ENCODE measurements at regions not wholly inside any gene's neighbourhood (a gene's known extent, or its start where the extent isn't known, plus 50 kb on each side); places are given as distances from the start of the nearest gene placed in this dataset.

DNA sequence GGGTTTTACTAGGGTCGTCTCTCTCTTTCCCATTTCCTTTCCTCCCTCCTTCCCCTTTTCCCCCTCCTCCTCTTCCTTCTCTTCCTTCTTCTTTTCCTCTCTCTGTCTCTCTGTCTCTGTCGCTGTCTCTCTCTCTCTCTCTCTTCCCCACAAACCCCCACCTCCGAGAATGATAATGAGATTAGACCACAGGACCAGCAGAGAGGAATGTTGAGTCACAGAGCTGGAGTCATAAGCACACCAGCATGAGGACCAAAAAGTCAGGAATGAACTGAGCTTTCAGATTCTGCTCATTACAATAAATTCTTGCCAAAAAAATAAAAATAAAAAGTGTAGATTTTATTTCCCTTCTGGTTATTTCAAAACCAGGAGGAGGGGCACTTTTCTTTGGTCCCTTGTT lies 377.4 kb downstream of the LTN1 start:
- 63% methylated on average over 3 of the region's 3 CpGs for WGBS
- Histone ChIP-seq H3K9ac (ENCODE audit: low read length) (peak overlapping the region; percentile 11), H4K8ac (ENCODE audit: low read length) (no peak overlapping the region), H3K14ac (ENCODE audit: low read length in 2 of 2) (no peak overlapping the region), H2BK15ac (ENCODE audit: low read depth, poor library complexity, severe bottlenecking) (no peak overlapping the region), H3K4me1 (ENCODE audit: control insufficient read depth, insufficient read depth, low read depth, low read length) (no peaks in the 10 kb centered on the region), H3K4me3 (ENCODE audit: insufficient read depth in 1 of 2, low read depth in 1 of 2, low read length in 2 of 2) (no peak overlapping the region), H4K91ac (ENCODE audit: low read length) (no peak overlapping the region), H3K9me3 (ENCODE audit: control insufficient read depth, low read length) (no peaks in the 10 kb centered on the region), H3K27me3 (ENCODE audit: control insufficient read depth in 1 of 2, insufficient read depth in 1 of 2, low read length in 2 of 2) (no peaks in the 10 kb centered on the region), H3K23ac (ENCODE audit: low read length in 2 of 2) (no peak overlapping the region), H3K18ac (ENCODE audit: low read depth in 1 of 2, low read length in 2 of 2) (no peak overlapping the region), H2AFZ (ENCODE audit: low read depth, low read length) (no peak overlapping the region), H3K4me2 (ENCODE audit: low read length, poor library complexity, severe bottlenecking) (no peak overlapping the region), H2BK5ac (ENCODE audit: low read depth, low read length, poor library complexity, severe bottlenecking) (no peak overlapping the region), H3K79me1 (replicated peaks; ENCODE audit: low read length, poor library complexity, severe bottlenecking) (no peaks in the 10 kb centered on the region), H3K4ac (ENCODE audit: low read depth in 1 of 2, low read length in 2 of 2) (no peak overlapping the region), H3K27ac (ENCODE audit: low read length, poor library complexity, severe bottlenecking) (no peak overlapping the region), H3K36me3 (ENCODE audit: control insufficient read depth in 1 of 2, insufficient read depth in 2 of 2, low read depth in 1 of 2, low read length in 2 of 2) (no peaks in the 10 kb centered on the region), H2BK120ac (ENCODE audit: low read depth, low read length) (no peak overlapping the region), H2BK12ac (ENCODE audit: low read length in 2 of 2) (no peak overlapping the region), H2AK5ac (ENCODE audit: low read length, severe bottlenecking) (no peak overlapping the region)
- DNase-seq, result no peak

DNA sequence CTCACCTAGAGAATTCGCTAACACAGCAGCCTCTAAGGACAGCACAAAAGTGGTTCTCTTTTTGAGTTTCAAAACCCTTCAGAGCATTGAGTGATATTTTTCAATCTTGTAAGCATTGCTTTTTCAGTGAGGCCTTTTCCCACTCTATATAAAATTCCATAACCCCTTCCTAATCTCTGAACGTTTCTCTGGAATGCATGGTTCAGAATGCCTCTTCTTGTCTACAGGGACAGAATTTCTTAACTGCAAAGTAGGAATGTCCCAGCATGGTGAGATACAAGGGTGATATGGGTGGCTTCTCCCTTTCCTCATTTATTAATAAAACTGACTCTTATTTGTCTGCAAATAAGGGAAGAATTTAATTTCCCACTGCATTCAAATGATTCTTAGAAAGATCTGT lies 377.9 kb downstream of the LTN1 start:
- H3K23ac ChIP-seq (ENCODE audit: low read length in 2 of 2), result no peak overlapping the region
- no peak for DNase-seq
- H3K27me3 ChIP-seq (ENCODE audit: control insufficient read depth in 1 of 2, insufficient read depth in 1 of 2, low read length in 2 of 2), result no peaks in the 10 kb centered on the region
- H3K27ac ChIP-seq (ENCODE audit: low read length, poor library complexity, severe bottlenecking), result no peak overlapping the region
- H3K9ac ChIP-seq (ENCODE audit: low read length), result no peak overlapping the region
- H3K4ac ChIP-seq (ENCODE audit: low read depth in 1 of 2, low read length in 2 of 2), result no peak overlapping the region
- H3K4me3 ChIP-seq (ENCODE audit: insufficient read depth in 1 of 2, low read depth in 1 of 2, low read length in 2 of 2), result no peak overlapping the region
- WGBS, result 94% methylated on average over 1 of the region's 2 CpGs
- no peak overlapping the region for H3K14ac ChIP-seq (ENCODE audit: low read length in 2 of 2)
- no peak overlapping the region for H2AK5ac ChIP-seq (ENCODE audit: low read length, severe bottlenecking)
- no peak overlapping the region for H2AFZ ChIP-seq (ENCODE audit: low read depth, low read length)
- no peak overlapping the region for H4K8ac ChIP-seq (ENCODE audit: low read length)
- H2BK120ac ChIP-seq (ENCODE audit: low read depth, low read length), result no peak overlapping the region
- H3K4me1 ChIP-seq (ENCODE audit: control insufficient read depth, insufficient read depth, low read depth, low read length), result no peaks in the 10 kb centered on the region
- H3K36me3 ChIP-seq (ENCODE audit: control insufficient read depth in 1 of 2, insufficient read depth in 2 of 2, low read depth in 1 of 2, low read length in 2 of 2), result no peaks in the 10 kb centered on the region
- no peaks in the 10 kb centered on the region for H3K79me1 ChIP-seq (replicated peaks; ENCODE audit: low read length, poor library complexity, severe bottlenecking)
- H3K9me3 ChIP-seq (ENCODE audit: control insufficient read depth, low read length), result no peaks in the 10 kb centered on the region
- H2BK15ac ChIP-seq (ENCODE audit: low read depth, poor library complexity, severe bottlenecking), result no peak overlapping the region
- no peak overlapping the region for H3K18ac ChIP-seq (ENCODE audit: low read depth in 1 of 2, low read length in 2 of 2)
- no peak overlapping the region for H4K91ac ChIP-seq (ENCODE audit: low read length)
- H2BK5ac ChIP-seq (ENCODE audit: low read depth, low read length, poor library complexity, severe bottlenecking), result no peak overlapping the region
- H2BK12ac ChIP-seq (ENCODE audit: low read length in 2 of 2), result no peak overlapping the region
- no peak overlapping the region for H3K4me2 ChIP-seq (ENCODE audit: low read length, poor library complexity, severe bottlenecking)

DNA sequence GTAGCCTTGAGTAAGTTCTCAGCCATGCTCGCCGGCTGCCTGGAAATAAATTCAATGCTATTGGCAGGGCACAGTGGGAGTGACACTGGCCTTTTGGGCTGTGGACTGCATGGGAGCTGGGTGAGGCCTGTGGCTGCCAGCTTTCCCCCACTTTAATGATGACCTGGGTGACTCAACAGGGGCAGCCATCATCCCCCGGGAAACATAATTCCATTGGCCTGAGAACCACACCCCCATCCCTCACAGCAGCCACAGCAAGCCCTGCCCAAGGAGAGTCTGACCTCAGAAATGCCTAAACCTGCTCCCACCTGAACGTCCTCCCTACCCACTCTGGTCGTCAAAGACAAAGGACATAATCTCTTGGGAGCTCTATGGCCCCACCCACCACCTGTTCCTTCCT lies 384.0 kb downstream of the LTN1 start:
- Histone ChIP-seq H2BK12ac (ENCODE audit: low read length in 2 of 2) (no peak overlapping the region), H3K4me2 (ENCODE audit: low read length, poor library complexity, severe bottlenecking) (no peak overlapping the region), H3K4me3 (ENCODE audit: insufficient read depth in 1 of 2, low read depth in 1 of 2, low read length in 2 of 2) (no peak overlapping the region), H2BK5ac (ENCODE audit: low read depth, low read length, poor library complexity, severe bottlenecking) (no peak overlapping the region), H2BK15ac (ENCODE audit: low read depth, poor library complexity, severe bottlenecking) (no peak overlapping the region), H4K91ac (ENCODE audit: low read length) (no peak overlapping the region), H3K18ac (ENCODE audit: low read depth in 1 of 2, low read length in 2 of 2) (no peak overlapping the region), H3K27me3 (ENCODE audit: control insufficient read depth in 1 of 2, insufficient read depth in 1 of 2, low read length in 2 of 2) (no peaks in the 10 kb centered on the region), H3K9ac (ENCODE audit: low read length) (no peak overlapping the region), H3K36me3 (ENCODE audit: control insufficient read depth in 1 of 2, insufficient read depth in 2 of 2, low read depth in 1 of 2, low read length in 2 of 2) (no peaks in the 10 kb centered on the region), H3K79me1 (replicated peaks; ENCODE audit: low read length, poor library complexity, severe bottlenecking) (no peaks in the 10 kb centered on the region), H2AK5ac (ENCODE audit: low read length, severe bottlenecking) (no peak overlapping the region), H3K4ac (ENCODE audit: low read depth in 1 of 2, low read length in 2 of 2) (no peak overlapping the region), H3K23ac (ENCODE audit: low read length in 2 of 2) (no peak overlapping the region), H4K8ac (ENCODE audit: low read length) (no peak overlapping the region), H2AFZ (ENCODE audit: low read depth, low read length) (no peak overlapping the region), H3K27ac (ENCODE audit: low read length, poor library complexity, severe bottlenecking) (no peak overlapping the region), H3K4me1 (ENCODE audit: control insufficient read depth, insufficient read depth, low read depth, low read length) (no peaks in the 10 kb centered on the region), H3K9me3 (ENCODE audit: control insufficient read depth, low read length) (no peaks in the 10 kb centered on the region), H2BK120ac (ENCODE audit: low read depth, low read length) (no peak overlapping the region), H3K14ac (ENCODE audit: low read length in 2 of 2) (no peak overlapping the region)
- WGBS, result 70% methylated on average over 3 of the region's 5 CpGs
- DNase-seq, result no peak

DNA sequence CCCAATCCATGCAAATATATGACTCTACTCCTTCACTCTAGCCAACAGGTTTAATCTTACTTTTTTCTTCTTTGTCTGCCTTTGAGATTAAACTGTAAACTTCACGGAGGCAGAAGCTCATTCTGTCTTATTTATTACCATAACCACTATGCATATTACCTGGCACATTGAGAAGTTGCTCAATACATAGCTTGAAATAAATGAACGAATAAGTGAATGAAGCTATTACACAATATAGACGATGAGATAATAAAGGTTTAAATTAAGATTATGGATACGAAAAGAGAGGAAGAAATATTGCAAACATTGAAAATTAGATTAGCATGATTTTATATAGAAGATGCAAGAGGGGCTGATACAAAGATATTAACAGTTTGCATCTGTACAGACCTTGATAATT lies 385.1 kb downstream of the LTN1 start:
- 83% methylated on average over 4 of the region's 4 CpGs for WGBS

More for the DNA sequence above, 385.1 kb downstream of the LTN1 start:
- Histone ChIP-seq H2BK15ac (ENCODE audit: low read depth, poor library complexity, severe bottlenecking) (no peak overlapping the region), H3K4me2 (ENCODE audit: low read length, poor library complexity, severe bottlenecking) (no peak overlapping the region), H3K4me3 (ENCODE audit: insufficient read depth in 1 of 2, low read depth in 1 of 2, low read length in 2 of 2) (no peak overlapping the region), H2AFZ (ENCODE audit: low read depth, low read length) (no peak overlapping the region), H2BK120ac (ENCODE audit: low read depth, low read length) (no peak overlapping the region), H3K14ac (ENCODE audit: low read length in 2 of 2) (no peak overlapping the region), H2AK5ac (ENCODE audit: low read length, severe bottlenecking) (no peak overlapping the region), H3K23ac (ENCODE audit: low read length in 2 of 2) (no peak overlapping the region), H3K36me3 (ENCODE audit: control insufficient read depth in 1 of 2, insufficient read depth in 2 of 2, low read depth in 1 of 2, low read length in 2 of 2) (no peaks in the 10 kb centered on the region), H3K4me1 (ENCODE audit: control insufficient read depth, insufficient read depth, low read depth, low read length) (no peaks in the 10 kb centered on the region), H3K9ac (ENCODE audit: low read length) (no peak overlapping the region), H3K27ac (ENCODE audit: low read length, poor library complexity, severe bottlenecking) (no peak overlapping the region), H3K4ac (ENCODE audit: low read depth in 1 of 2, low read length in 2 of 2) (no peak overlapping the region), H2BK12ac (ENCODE audit: low read length in 2 of 2) (no peak overlapping the region), H2BK5ac (ENCODE audit: low read depth, low read length, poor library complexity, severe bottlenecking) (no peak overlapping the region), H3K9me3 (ENCODE audit: control insufficient read depth, low read length) (no peaks in the 10 kb centered on the region), H4K91ac (ENCODE audit: low read length) (no peak overlapping the region), H3K79me1 (replicated peaks; ENCODE audit: low read length, poor library complexity, severe bottlenecking) (no peaks in the 10 kb centered on the region), H3K18ac (ENCODE audit: low read depth in 1 of 2, low read length in 2 of 2) (no peak overlapping the region), H3K27me3 (ENCODE audit: control insufficient read depth in 1 of 2, insufficient read depth in 1 of 2, low read length in 2 of 2) (peaks cover 0 to 3% of the 10 kb centered on the region in 2 experiments), H4K8ac (ENCODE audit: low read length) (no peak overlapping the region)
- DNase-seq, result no peak
